Suprapubic skin (tissue), 4 donors: ENCODE measurements at regions not wholly inside any gene's neighbourhood (a gene's known extent, or its start where the extent isn't known, plus 50 kb on each side); places are given as distances from the start of the nearest gene placed in this dataset.

Source experiments
- EP300 ChIP-seq: sonication (generic); formaldehyde crosslinking; IDR thresholded peaks from one replicate; pipeline ENCODE4 v1.6.1; 2017; ENCODE audit warnings: antibody characterized with exemption
- POLR2A ChIP-seq, 2 donors: fragments of 450-650 bp; IDR thresholded peaks; one replicate each; pipeline ENCODE4 v1.6.1; 2017; ENCODE audit warnings: antibody characterized with exemption in 2 of 2, mild to moderate bottlenecking in 2 of 2, moderate library complexity in 2 of 2
- POLR2AphosphoS5 ChIP-seq, 3 donors: sonication (generic); formaldehyde crosslinking; IDR thresholded peaks; one replicate each; pipeline ENCODE4 v1.6.1; 2017; ENCODE audit warnings: antibody characterized with exemption in 3 of 3
- TF ChIP-seq, protein P1 (sequence below), 2 donors: fragments of 200-600 bp in 1 of 2; fragments of 450-650 bp in 1 of 2; sonication (generic) in 1 of 2; IDR thresholded peaks; one replicate each; pipeline ENCODE4 v1.5.1; 2016 to 2019; ENCODE audit warnings: antibody characterized with exemption in 2 of 2, mild to moderate bottlenecking in 1 of 2, moderate library complexity in 1 of 2

DNA sequence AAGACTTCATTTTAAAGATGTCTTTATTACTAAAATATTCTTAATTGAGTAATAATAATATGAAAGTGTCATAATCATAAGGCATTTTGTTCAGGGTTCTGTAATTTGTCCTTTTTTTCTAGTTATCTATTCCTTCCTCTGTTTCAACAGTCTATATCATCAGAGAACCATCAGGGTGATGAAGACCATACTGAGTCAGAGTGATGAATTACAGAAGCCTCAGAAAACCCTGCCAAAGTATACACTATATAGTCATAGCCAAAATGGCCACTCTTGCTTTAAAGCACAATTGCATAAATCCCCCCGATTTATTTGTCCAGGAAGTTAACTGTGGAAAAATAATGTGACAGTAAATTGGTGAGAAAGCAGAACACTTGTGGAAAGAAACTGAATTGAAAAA is 735.0 kb downstream of the EPHA7 start:
- TF ChIP-seq POLR2A (IDR thresholded peaks at IDR 0.05), result no peak
- TF ChIP-seq, protein P1, sequence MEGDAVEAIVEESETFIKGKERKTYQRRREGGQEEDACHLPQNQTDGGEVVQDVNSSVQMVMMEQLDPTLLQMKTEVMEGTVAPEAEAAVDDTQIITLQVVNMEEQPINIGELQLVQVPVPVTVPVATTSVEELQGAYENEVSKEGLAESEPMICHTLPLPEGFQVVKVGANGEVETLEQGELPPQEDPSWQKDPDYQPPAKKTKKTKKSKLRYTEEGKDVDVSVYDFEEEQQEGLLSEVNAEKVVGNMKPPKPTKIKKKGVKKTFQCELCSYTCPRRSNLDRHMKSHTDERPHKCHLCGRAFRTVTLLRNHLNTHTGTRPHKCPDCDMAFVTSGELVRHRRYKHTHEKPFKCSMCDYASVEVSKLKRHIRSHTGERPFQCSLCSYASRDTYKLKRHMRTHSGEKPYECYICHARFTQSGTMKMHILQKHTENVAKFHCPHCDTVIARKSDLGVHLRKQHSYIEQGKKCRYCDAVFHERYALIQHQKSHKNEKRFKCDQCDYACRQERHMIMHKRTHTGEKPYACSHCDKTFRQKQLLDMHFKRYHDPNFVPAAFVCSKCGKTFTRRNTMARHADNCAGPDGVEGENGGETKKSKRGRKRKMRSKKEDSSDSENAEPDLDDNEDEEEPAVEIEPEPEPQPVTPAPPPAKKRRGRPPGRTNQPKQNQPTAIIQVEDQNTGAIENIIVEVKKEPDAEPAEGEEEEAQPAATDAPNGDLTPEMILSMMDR (IDR thresholded peaks at IDR 0.05), result no peak
- TF ChIP-seq POLR2AphosphoS5 (IDR thresholded peaks at IDR 0.05), result no peak
- no peak for TF ChIP-seq EP300
